Progenitor cell of endocrine pancreas (in vitro differentiated cells): ENCODE measurements at regions not wholly inside any gene's neighbourhood (a gene's known extent, or its start where the extent isn't known, plus 50 kb on each side); places are given as distances from the start of the nearest gene placed in this dataset.
A peak's percentile ranks its signal among the peaks of the same experiment; 100 is the strongest.
"Not testable (repeated sequence)": the region's sequence is repeated elsewhere in the genome, so short reads cannot be mapped to it uniquely, and the experiment has no call there.

Experiments used
- DNase-seq: peaks from one replicate; pipeline ENCODE4 v3.0.0; 2021; ENCODE audit warnings: low spot score; ENCODE audit not compliant: unreplicated experiment
- H3K27ac Mint-ChIP-seq: 2 replicates; pipeline ENCODE4 v1.8.0; 2021; ENCODE audit warnings: mild to moderate bottlenecking, moderate library complexity, mixed read lengths
- H3K27me3 Mint-ChIP-seq: 2 replicates; pipeline ENCODE4 v1.8.0; 2021; ENCODE audit warnings: mixed read lengths
- H3K36me3 Mint-ChIP-seq: 2 replicates; pipeline ENCODE4 v1.8.0; 2022; ENCODE audit warnings: mixed read lengths; ENCODE audit not compliant: insufficient read depth
- H3K4me1 Mint-ChIP-seq: 2 replicates; pipeline ENCODE4 v1.8.0; 2021; ENCODE audit warnings: low read depth, mixed read lengths
- H3K4me3 Mint-ChIP-seq: 2 replicates; pipeline ENCODE4 v1.8.0; 2021; ENCODE audit warnings: low read depth, mild to moderate bottlenecking, moderate library complexity, mixed read lengths
- H3K9me3 Mint-ChIP-seq: 2 replicates; pipeline ENCODE4 v1.8.0; 2021; ENCODE audit warnings: low read depth, mixed read lengths
- TF ChIP-seq, protein P1 (sequence below): fragments of 200-600 bp; sonication (generic); IDR thresholded peaks from one replicate; pipeline ENCODE4 v1.5.0; 2021; ENCODE audit warnings: antibody characterized with exemption, mild to moderate bottlenecking; ENCODE audit not compliant: unreplicated experiment

DNA sequence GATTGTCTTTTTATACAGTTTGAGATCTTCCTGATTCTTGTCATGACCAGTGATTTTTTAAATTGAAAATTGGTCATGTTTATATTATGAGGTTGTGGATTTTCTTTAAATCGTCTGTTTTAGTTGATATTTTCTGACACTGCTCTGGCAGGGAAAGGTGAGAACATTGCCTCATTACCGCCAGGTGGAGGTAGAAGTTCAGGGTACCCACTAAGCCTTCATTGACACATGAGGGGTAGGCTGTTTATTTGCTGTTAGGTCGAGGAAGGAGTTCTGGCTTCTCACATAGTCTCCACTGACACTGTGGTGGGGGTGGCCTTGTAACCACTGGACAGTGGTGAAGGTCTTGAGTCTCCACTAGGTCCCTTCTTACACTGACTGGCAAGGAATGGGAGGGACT is 117.6 kb upstream of the GPR101 start:
- TF ChIP-seq, protein P1, sequence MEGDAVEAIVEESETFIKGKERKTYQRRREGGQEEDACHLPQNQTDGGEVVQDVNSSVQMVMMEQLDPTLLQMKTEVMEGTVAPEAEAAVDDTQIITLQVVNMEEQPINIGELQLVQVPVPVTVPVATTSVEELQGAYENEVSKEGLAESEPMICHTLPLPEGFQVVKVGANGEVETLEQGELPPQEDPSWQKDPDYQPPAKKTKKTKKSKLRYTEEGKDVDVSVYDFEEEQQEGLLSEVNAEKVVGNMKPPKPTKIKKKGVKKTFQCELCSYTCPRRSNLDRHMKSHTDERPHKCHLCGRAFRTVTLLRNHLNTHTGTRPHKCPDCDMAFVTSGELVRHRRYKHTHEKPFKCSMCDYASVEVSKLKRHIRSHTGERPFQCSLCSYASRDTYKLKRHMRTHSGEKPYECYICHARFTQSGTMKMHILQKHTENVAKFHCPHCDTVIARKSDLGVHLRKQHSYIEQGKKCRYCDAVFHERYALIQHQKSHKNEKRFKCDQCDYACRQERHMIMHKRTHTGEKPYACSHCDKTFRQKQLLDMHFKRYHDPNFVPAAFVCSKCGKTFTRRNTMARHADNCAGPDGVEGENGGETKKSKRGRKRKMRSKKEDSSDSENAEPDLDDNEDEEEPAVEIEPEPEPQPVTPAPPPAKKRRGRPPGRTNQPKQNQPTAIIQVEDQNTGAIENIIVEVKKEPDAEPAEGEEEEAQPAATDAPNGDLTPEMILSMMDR = peak; percentile 51
- Mint-ChIP-seq H3K36me3 (no peaks in the 10 kb centered on the region), H3K4me3 (no peak overlapping the region), H3K9me3 (peaks cover 28% of the 10 kb centered on the region), H3K4me1 (peaks cover 3% of the 10 kb centered on the region), H3K27ac (no peak overlapping the region), H3K27me3 (no peaks in the 10 kb centered on the region)
- no peak for DNase-seq

DNA sequence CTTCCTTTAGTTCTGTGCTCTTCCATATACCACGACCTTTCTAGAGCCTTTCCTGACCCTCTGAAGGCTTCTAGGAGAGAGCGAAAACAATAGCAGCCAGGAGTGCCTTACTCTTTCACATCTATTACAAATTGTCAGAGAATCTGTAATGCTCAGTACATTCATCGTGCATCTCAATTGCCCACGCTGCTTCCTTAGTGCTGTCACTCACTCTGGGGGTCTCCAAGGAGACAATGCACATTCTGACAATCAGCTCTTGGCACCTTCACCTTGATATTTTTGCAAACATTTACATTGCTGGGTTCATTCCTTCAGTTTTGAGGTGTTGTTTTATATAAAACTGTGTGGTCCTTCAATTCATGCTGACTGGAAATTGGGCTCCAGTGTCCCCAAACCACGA is 110.1 kb upstream of the GPR101 start:
- H3K27me3 Mint-ChIP-seq = no peaks in the 10 kb centered on the region
- no peak for DNase-seq
- no peaks in the 10 kb centered on the region for H3K36me3 Mint-ChIP-seq
- no peaks in the 10 kb centered on the region for H3K4me1 Mint-ChIP-seq
- no peak overlapping the region for H3K27ac Mint-ChIP-seq
- peaks cover 9% of the 10 kb centered on the region for H3K9me3 Mint-ChIP-seq
- TF ChIP-seq, protein P1 = no peak
- no peak overlapping the region for H3K4me3 Mint-ChIP-seq

DNA sequence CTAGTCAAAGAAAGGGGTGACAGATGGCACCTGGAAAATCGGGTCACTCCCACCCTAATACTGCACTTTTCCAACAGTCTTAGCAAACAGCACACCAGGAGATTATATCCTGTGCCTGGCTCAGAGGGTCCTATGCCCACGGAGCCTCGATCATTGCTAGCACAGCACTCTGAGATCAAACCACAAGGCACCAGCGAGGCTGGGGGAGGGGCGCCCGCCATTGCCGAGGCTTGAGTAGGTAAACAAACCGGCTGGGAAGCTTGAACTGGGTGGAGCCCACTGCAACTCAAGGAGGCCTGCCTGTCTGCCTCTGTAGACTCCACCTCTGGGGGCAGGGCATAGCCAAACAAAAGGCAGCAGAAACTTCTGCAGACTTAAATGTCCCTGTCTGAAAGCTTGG is 88.9 kb upstream of the GPR101 start:
- not testable (repeated sequence) for H3K27me3 Mint-ChIP-seq, H3K27ac Mint-ChIP-seq, H3K4me3 Mint-ChIP-seq, H3K36me3 Mint-ChIP-seq, H3K4me1 Mint-ChIP-seq, DNase-seq
- H3K9me3 Mint-ChIP-seq = peaks cover 36% of the 10 kb centered on the region

DNA sequence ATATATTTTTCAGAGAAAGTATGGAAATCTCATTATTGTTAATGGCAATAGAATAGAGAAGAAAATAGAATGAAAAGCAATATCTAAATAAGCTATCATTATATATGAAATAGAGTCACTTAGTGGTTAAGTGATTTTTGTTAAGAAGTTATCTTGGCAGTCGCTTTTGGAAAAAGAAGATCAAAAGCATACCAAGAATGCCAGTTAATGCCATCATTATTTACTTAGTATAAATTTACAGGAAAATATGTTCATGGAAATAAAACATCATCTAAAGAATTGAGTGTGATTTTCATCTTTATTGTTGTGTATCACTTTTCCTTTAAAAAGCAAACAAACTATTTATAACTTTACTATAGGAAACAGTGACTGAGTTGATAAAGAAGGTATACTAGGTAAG is 85.3 kb upstream of the GPR101 start:
- no peaks in the 10 kb centered on the region for H3K4me1 Mint-ChIP-seq
- no peak overlapping the region for H3K4me3 Mint-ChIP-seq
- no peak overlapping the region for H3K27ac Mint-ChIP-seq
- no peaks in the 10 kb centered on the region for H3K36me3 Mint-ChIP-seq
- peaks cover 36% of the 10 kb centered on the region for H3K9me3 Mint-ChIP-seq
- TF ChIP-seq, protein P1 = no peak
- H3K27me3 Mint-ChIP-seq = no peaks in the 10 kb centered on the region
- DNase-seq = no peak

DNA sequence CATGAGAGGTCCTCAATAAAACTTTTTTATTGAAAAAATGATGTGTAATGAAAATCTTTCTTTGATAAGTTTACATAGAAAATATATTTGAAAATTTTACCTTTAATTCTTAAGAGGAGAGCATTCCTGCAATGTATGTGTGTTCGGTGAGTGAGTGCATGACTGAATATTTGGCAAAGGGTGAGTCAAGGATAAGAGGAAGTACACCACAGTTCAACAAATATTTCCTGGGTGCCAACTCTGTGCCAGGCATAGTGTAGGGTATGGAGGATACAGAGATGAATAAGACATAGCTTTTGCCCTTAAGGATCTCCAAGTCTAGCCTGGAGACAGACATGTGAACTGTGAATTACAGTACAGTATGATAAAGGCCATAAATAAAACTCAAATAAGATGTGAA is 84.7 kb upstream of the GPR101 start:
- peaks cover 32% of the 10 kb centered on the region for H3K9me3 Mint-ChIP-seq
- no peak for DNase-seq
- no peak overlapping the region for H3K27ac Mint-ChIP-seq
- H3K4me3 Mint-ChIP-seq = no peak overlapping the region
- H3K27me3 Mint-ChIP-seq = no peaks in the 10 kb centered on the region
- H3K4me1 Mint-ChIP-seq = no peaks in the 10 kb centered on the region
- no peaks in the 10 kb centered on the region for H3K36me3 Mint-ChIP-seq
- TF ChIP-seq, protein P1 = no peak

DNA sequence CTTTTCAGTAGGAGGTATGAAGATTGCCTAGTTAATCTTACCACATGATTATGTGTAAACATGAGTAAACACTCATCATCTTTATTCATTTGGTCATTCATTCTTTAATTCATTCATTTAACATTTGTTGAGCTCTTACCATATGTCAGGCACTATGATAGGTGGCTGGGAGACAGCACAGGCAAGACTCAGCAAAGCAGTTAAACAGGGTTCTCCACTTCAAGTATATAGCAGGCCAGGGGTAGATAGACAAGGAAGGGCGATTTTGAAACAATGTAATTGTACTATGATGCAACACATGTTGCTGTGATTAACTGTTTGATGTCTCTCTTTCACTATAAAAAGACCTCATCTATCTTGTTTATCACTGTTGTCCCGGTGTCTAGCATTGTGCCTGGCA is 84.3 kb upstream of the GPR101 start:
- Mint-ChIP-seq H3K4me3 (no peak overlapping the region), H3K36me3 (no peaks in the 10 kb centered on the region), H3K27me3 (no peaks in the 10 kb centered on the region), H3K27ac (no peak overlapping the region), H3K4me1 (no peaks in the 10 kb centered on the region), H3K9me3 (peaks cover 31% of the 10 kb centered on the region)
- DNase-seq = no peak
- TF ChIP-seq, protein P1 = no peak

DNA sequence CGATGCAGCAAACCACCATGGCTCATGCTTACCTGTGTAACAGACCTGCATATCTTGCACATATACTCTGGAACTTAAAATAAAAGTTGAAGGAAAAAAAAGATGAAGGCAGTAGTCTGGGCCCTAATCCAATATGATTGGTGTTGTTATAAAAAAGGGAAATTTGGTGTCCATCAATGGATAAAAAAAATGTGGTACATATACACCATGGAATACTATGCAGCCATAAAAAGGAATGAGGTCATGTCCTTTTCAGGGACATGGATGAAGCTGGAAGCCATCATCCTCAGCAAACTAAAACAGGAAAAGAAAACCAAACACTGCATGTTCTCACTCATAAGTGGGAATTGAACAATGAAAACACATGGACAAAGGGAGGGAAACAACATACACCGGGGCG is 74.1 kb upstream of the GPR101 start:
- H3K9me3 Mint-ChIP-seq = peaks cover 17% of the 10 kb centered on the region
- not testable (repeated sequence) for H3K27ac Mint-ChIP-seq, H3K4me3 Mint-ChIP-seq, H3K4me1 Mint-ChIP-seq, H3K36me3 Mint-ChIP-seq, DNase-seq, H3K27me3 Mint-ChIP-seq
